ENCODE measurements at regions not wholly inside any gene's neighbourhood (a gene's known extent, or its start where the extent isn't known, plus 50 kb on each side); places are given as distances from the start of the nearest gene placed in this dataset.

DNA sequence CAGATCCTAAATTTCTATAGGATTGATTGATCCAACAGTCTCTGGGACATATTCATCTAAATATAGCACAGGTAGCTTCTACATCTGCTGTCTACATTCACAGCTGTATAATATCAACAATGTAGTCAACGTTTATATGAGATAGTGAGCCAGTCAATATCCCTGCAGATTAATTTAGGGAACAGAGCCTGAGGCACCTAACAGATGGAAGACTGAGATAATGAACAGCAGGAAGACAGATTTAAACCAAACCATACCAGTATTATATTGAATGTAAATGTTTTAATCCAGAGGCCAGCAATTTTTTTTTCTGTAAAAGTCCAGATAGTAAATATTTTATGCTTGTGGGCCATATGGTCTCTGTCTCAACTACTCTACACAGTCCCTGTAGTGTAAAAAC, 2072.4 kb downstream of the MRPL39 start:
- Histone ChIP-seq H3K27ac (ENCODE audit: low read depth in 1 of 2, low read length in 2 of 2) (no peak overlapping the region), H3K27me3 (ENCODE audit: control insufficient read depth in 4 of 4, insufficient read depth in 4 of 4, low read length in 3 of 4) (no peaks in the 10 kb centered on the region), H3K4me3 (ENCODE audit: low read depth in 1 of 3, low read length in 3 of 3) (no peak overlapping the region), H3K4me1 (ENCODE audit: control insufficient read depth in 4 of 4, insufficient read depth in 4 of 4, low read length in 3 of 4) (no peaks in the 10 kb centered on the region), H3K9me3 (ENCODE audit: control insufficient read depth in 4 of 4, low read length in 3 of 4) (no peaks in the 10 kb centered on the region), H3K36me3 (ENCODE audit: control insufficient read depth in 4 of 4, insufficient read depth in 3 of 4, low read depth in 1 of 4, low read length in 3 of 4) (no peaks in the 10 kb centered on the region), H3K9ac (ENCODE audit: low read depth in 1 of 2, low read length in 2 of 2) (no peak overlapping the region)
- DNase-seq (ENCODE audit: low spot score): no peak
- TF ChIP-seq, protein P1, sequence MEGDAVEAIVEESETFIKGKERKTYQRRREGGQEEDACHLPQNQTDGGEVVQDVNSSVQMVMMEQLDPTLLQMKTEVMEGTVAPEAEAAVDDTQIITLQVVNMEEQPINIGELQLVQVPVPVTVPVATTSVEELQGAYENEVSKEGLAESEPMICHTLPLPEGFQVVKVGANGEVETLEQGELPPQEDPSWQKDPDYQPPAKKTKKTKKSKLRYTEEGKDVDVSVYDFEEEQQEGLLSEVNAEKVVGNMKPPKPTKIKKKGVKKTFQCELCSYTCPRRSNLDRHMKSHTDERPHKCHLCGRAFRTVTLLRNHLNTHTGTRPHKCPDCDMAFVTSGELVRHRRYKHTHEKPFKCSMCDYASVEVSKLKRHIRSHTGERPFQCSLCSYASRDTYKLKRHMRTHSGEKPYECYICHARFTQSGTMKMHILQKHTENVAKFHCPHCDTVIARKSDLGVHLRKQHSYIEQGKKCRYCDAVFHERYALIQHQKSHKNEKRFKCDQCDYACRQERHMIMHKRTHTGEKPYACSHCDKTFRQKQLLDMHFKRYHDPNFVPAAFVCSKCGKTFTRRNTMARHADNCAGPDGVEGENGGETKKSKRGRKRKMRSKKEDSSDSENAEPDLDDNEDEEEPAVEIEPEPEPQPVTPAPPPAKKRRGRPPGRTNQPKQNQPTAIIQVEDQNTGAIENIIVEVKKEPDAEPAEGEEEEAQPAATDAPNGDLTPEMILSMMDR (IDR thresholded peaks at IDR 0.05; ENCODE audit: low read depth, low read length, missing input control): no peak
- TF ChIP-seq RAD21 (IDR thresholded peaks at IDR 0.05): no peak
- no peak for TF ChIP-seq HNF4A (conservative IDR thresholded peaks at IDR 0.05)
- no peak for TF ChIP-seq EGR1 (IDR thresholded peaks at IDR 0.05; ENCODE audit: low read depth in 2 of 2)
- no peak for TF ChIP-seq RXRA (IDR thresholded peaks at IDR 0.05)
- TF ChIP-seq TAF1 (conservative IDR thresholded peaks at IDR 0.05): no peak
- TF ChIP-seq, protein P2, sequence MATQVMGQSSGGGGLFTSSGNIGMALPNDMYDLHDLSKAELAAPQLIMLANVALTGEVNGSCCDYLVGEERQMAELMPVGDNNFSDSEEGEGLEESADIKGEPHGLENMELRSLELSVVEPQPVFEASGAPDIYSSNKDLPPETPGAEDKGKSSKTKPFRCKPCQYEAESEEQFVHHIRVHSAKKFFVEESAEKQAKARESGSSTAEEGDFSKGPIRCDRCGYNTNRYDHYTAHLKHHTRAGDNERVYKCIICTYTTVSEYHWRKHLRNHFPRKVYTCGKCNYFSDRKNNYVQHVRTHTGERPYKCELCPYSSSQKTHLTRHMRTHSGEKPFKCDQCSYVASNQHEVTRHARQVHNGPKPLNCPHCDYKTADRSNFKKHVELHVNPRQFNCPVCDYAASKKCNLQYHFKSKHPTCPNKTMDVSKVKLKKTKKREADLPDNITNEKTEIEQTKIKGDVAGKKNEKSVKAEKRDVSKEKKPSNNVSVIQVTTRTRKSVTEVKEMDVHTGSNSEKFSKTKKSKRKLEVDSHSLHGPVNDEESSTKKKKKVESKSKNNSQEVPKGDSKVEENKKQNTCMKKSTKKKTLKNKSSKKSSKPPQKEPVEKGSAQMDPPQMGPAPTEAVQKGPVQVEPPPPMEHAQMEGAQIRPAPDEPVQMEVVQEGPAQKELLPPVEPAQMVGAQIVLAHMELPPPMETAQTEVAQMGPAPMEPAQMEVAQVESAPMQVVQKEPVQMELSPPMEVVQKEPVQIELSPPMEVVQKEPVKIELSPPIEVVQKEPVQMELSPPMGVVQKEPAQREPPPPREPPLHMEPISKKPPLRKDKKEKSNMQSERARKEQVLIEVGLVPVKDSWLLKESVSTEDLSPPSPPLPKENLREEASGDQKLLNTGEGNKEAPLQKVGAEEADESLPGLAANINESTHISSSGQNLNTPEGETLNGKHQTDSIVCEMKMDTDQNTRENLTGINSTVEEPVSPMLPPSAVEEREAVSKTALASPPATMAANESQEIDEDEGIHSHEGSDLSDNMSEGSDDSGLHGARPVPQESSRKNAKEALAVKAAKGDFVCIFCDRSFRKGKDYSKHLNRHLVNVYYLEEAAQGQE (IDR thresholded peaks at IDR 0.05): no peak
- no peak for TF ChIP-seq SP1 (IDR thresholded peaks at IDR 0.05)
- TF ChIP-seq, protein P3, sequence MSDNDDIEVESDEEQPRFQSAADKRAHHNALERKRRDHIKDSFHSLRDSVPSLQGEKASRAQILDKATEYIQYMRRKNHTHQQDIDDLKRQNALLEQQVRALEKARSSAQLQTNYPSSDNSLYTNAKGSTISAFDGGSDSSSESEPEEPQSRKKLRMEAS (IDR thresholded peaks at IDR 0.05): no peak
- TF ChIP-seq YY1 (IDR thresholded peaks at IDR 0.05): no peak
- TF ChIP-seq, protein P4, sequence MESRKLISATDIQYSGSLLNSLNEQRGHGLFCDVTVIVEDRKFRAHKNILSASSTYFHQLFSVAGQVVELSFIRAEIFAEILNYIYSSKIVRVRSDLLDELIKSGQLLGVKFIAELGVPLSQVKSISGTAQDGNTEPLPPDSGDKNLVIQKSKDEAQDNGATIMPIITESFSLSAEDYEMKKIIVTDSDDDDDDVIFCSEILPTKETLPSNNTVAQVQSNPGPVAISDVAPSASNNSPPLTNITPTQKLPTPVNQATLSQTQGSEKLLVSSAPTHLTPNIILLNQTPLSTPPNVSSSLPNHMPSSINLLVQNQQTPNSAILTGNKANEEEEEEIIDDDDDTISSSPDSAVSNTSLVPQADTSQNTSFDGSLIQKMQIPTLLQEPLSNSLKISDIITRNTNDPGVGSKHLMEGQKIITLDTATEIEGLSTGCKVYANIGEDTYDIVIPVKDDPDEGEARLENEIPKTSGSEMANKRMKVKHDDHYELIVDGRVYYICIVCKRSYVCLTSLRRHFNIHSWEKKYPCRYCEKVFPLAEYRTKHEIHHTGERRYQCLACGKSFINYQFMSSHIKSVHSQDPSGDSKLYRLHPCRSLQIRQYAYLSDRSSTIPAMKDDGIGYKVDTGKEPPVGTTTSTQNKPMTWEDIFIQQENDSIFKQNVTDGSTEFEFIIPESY (IDR thresholded peaks at IDR 0.05): no peak
- TF ChIP-seq NR2F2 (IDR thresholded peaks at IDR 0.05): no peak
- no peak for TF ChIP-seq FOXA2 (IDR thresholded peaks at IDR 0.05)
- TF ChIP-seq HNF4G (IDR thresholded peaks at IDR 0.05): no peak
- no peak for TF ChIP-seq FOXA1 (IDR thresholded peaks at IDR 0.05)
- no peak for TF ChIP-seq GABPA (IDR thresholded peaks at IDR 0.05 in 1 of 2, conservative IDR thresholded peaks at IDR 0.05 in 1 of 2)
- TF ChIP-seq, protein P5, sequence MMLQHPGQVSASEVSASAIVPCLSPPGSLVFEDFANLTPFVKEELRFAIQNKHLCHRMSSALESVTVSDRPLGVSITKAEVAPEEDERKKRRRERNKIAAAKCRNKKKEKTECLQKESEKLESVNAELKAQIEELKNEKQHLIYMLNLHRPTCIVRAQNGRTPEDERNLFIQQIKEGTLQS (IDR thresholded peaks at IDR 0.05): no peak
- TF ChIP-seq JUND (IDR thresholded peaks at IDR 0.05): no peak
- WGBS: 10% methylated on average over 1 of the region's 1 CpG
